ENCODE measurements at regions not wholly inside any gene's neighbourhood (a gene's known extent, or its start where the extent isn't known, plus 50 kb on each side); places are given as distances from the start of the nearest gene placed in this dataset.

DNA sequence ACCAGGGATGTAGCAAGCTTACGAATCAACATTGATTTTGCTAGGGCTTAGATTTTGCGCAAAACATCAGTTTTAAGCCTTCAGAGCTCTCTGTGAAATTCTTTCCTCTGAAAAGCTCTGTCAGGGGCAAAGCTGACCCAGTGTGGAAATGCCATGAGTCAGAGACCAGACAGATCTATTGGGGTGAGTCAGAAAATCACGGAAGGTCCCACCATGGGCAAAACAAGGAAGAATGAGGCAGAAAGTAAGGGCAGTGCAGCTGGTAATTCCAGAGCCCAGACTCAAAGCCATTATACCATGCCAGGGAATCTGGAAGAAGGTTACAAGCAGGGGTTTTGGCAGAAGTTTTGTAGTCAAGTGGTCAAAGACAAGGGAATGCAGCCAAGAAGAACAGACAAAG, 256.6 kb upstream of the CTAGE1 start:
- no peaks in the 10 kb centered on the region for H3K9me3 Mint-ChIP-seq
- H3K4me3 Mint-ChIP-seq = no peak overlapping the region
- ChIA-PET CTCF (no interaction called here), POLR2A (no interaction called here)
- DNase-seq (ENCODE audit: low spot score) = no peak
- TF ChIP-seq ZNF423 (CRISPR knock-in tag; IDR thresholded peaks at IDR 0.05) (no peak), SP1 (CRISPR knock-in tag; conservative IDR thresholded peaks at IDR 0.05) (no peak), ZNF138 (CRISPR knock-in tag; conservative IDR thresholded peaks at IDR 0.05) (no peak), MYBL2 (CRISPR knock-in tag; IDR thresholded peaks at IDR 0.05) (no peak), RORB (CRISPR knock-in tag; IDR thresholded peaks at IDR 0.05) (no peak)
- TF ChIP-seq, protein P1, sequence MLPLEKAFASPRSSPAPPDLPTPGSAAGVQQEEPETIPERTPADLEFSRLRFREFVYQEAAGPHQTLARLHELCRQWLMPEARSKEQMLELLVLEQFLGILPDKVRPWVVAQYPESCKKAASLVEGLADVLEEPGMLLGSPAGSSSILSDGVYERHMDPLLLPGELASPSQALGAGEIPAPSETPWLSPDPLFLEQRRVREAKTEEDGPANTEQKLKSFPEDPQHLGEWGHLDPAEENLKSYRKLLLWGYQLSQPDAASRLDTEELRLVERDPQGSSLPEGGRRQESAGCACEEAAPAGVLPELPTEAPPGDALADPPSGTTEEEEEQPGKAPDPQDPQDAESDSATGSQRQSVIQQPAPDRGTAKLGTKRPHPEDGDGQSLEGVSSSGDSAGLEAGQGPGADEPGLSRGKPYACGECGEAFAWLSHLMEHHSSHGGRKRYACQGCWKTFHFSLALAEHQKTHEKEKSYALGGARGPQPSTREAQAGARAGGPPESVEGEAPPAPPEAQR (CRISPR knock-in tag; IDR thresholded peaks at IDR 0.05) = no peak
- peaks cover 4% of the 10 kb centered on the region; the same call in 1 of the 2 replicates for H3K27me3 Mint-ChIP-seq (ENCODE audit: low read depth)
- no peak for ATAC-seq
- no peak overlapping the region for H3K27ac Mint-ChIP-seq
- no peaks in the 10 kb centered on the region for H3K36me3 Mint-ChIP-seq
- H3K4me1 Mint-ChIP-seq = no peaks in the 10 kb centered on the region

DNA sequence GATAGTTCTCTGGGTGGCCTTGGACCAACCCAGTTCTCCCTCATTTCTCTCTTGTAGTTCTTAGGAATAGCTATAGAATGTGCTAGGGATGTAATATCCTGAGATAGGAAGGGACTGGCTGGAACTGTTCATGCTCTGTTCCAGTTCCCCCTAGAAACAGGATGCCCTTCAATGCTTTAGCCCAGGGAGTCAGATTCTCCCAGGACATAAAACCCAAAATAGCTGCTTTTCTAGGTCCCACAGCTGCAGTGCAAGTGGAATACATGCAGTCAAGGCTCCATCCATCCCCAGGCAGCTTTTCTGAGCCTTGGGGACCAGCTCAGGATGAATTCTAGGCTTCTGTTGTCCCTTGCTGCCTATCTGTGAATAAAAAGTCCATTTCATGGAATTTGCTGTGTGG, 257.3 kb upstream of the CTAGE1 start:
- Mint-ChIP-seq H3K27ac (no peak overlapping the region), H3K36me3 (no peaks in the 10 kb centered on the region), H3K4me3 (no peak overlapping the region), H3K9me3 (no peaks in the 10 kb centered on the region), H3K4me1 (no peaks in the 10 kb centered on the region), H3K27me3 (ENCODE audit: low read depth) (peaks cover 4% of the 10 kb centered on the region; the same call in 1 of the 2 replicates)
- ATAC-seq (no peak), DNase-seq (ENCODE audit: low spot score) (no peak)
- ChIA-PET CTCF (no interaction called here), POLR2A (no interaction called here)
- TF ChIP-seq TCF7 (CRISPR knock-in tag; IDR thresholded peaks at IDR 0.05; ENCODE audit: low read depth) (no peak), GTF2I (CRISPR knock-in tag; conservative IDR thresholded peaks at IDR 0.05) (no peak), FOXJ3 (CRISPR knock-in tag; IDR thresholded peaks at IDR 0.05; ENCODE audit: borderline replicate concordance) (no peak), PRRX2 (CRISPR knock-in tag; IDR thresholded peaks at IDR 0.05) (no peak), NFATC4 (CRISPR knock-in tag; IDR thresholded peaks at IDR 0.05) (no peak), NFYB (CRISPR knock-in tag; conservative IDR thresholded peaks at IDR 0.05; ENCODE audit: low read depth) (no peak), GABPB1 (CRISPR knock-in tag; IDR thresholded peaks at IDR 0.05) (no peak), ELF4 (CRISPR knock-in tag; IDR thresholded peaks at IDR 0.05; ENCODE audit: low read depth) (no peak), SOX15 (CRISPR knock-in tag; IDR thresholded peaks at IDR 0.05) (no peak), CREB1 (CRISPR knock-in tag; IDR thresholded peaks at IDR 0.05) (no peak)
- TF ChIP-seq, protein P2, sequence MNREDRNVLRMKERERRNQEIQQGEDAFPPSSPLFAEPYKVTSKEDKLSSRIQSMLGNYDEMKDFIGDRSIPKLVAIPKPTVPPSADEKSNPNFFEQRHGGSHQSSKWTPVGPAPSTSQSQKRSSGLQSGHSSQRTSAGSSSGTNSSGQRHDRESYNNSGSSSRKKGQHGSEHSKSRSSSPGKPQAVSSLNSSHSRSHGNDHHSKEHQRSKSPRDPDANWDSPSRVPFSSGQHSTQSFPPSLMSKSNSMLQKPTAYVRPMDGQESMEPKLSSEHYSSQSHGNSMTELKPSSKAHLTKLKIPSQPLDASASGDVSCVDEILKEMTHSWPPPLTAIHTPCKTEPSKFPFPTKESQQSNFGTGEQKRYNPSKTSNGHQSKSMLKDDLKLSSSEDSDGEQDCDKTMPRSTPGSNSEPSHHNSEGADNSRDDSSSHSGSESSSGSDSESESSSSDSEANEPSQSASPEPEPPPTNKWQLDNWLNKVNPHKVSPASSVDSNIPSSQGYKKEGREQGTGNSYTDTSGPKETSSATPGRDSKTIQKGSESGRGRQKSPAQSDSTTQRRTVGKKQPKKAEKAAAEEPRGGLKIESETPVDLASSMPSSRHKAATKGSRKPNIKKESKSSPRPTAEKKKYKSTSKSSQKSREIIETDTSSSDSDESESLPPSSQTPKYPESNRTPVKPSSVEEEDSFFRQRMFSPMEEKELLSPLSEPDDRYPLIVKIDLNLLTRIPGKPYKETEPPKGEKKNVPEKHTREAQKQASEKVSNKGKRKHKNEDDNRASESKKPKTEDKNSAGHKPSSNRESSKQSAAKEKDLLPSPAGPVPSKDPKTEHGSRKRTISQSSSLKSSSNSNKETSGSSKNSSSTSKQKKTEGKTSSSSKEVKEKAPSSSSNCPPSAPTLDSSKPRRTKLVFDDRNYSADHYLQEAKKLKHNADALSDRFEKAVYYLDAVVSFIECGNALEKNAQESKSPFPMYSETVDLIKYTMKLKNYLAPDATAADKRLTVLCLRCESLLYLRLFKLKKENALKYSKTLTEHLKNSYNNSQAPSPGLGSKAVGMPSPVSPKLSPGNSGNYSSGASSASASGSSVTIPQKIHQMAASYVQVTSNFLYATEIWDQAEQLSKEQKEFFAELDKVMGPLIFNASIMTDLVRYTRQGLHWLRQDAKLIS (CRISPR knock-in tag; IDR thresholded peaks at IDR 0.05; ENCODE audit: borderline replicate concordance) = no peak
- TF ChIP-seq, protein P3, sequence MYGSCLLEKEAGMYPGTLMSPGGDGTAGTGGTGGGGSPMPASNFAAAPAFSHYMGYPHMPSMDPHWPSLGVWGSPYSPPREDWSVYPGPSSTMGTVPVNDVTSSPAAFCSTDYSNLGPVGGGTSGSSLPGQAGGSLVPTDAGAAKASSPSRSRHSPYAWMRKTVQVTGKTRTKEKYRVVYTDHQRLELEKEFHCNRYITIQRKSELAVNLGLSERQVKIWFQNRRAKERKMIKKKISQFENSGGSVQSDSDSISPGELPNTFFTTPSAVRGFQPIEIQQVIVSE (CRISPR knock-in tag; IDR thresholded peaks at IDR 0.05; ENCODE audit: borderline replicate concordance) = no peak
- TF ChIP-seq, protein P4, sequence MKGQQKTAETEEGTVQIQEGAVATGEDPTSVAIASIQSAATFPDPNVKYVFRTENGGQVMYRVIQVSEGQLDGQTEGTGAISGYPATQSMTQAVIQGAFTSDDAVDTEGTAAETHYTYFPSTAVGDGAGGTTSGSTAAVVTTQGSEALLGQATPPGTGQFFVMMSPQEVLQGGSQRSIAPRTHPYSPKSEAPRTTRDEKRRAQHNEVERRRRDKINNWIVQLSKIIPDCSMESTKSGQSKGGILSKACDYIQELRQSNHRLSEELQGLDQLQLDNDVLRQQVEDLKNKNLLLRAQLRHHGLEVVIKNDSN (CRISPR knock-in tag; IDR thresholded peaks at IDR 0.05) = no peak
- TF ChIP-seq, protein P5, sequence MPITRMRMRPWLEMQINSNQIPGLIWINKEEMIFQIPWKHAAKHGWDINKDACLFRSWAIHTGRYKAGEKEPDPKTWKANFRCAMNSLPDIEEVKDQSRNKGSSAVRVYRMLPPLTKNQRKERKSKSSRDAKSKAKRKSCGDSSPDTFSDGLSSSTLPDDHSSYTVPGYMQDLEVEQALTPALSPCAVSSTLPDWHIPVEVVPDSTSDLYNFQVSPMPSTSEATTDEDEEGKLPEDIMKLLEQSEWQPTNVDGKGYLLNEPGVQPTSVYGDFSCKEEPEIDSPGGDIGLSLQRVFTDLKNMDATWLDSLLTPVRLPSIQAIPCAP (CRISPR knock-in tag; IDR thresholded peaks at IDR 0.05) = no peak
- TF ChIP-seq, protein P6, sequence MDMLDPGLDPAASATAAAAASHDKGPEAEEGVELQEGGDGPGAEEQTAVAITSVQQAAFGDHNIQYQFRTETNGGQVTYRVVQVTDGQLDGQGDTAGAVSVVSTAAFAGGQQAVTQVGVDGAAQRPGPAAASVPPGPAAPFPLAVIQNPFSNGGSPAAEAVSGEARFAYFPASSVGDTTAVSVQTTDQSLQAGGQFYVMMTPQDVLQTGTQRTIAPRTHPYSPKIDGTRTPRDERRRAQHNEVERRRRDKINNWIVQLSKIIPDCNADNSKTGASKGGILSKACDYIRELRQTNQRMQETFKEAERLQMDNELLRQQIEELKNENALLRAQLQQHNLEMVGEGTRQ (CRISPR knock-in tag; IDR thresholded peaks at IDR 0.05) = no peak
- TF ChIP-seq, protein P7, sequence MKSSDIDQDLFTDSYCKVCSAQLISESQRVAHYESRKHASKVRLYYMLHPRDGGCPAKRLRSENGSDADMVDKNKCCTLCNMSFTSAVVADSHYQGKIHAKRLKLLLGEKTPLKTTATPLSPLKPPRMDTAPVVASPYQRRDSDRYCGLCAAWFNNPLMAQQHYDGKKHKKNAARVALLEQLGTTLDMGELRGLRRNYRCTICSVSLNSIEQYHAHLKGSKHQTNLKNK (CRISPR knock-in tag; IDR thresholded peaks at IDR 0.05) = no peak
- TF ChIP-seq, protein P8, sequence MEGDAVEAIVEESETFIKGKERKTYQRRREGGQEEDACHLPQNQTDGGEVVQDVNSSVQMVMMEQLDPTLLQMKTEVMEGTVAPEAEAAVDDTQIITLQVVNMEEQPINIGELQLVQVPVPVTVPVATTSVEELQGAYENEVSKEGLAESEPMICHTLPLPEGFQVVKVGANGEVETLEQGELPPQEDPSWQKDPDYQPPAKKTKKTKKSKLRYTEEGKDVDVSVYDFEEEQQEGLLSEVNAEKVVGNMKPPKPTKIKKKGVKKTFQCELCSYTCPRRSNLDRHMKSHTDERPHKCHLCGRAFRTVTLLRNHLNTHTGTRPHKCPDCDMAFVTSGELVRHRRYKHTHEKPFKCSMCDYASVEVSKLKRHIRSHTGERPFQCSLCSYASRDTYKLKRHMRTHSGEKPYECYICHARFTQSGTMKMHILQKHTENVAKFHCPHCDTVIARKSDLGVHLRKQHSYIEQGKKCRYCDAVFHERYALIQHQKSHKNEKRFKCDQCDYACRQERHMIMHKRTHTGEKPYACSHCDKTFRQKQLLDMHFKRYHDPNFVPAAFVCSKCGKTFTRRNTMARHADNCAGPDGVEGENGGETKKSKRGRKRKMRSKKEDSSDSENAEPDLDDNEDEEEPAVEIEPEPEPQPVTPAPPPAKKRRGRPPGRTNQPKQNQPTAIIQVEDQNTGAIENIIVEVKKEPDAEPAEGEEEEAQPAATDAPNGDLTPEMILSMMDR (IDR thresholded peaks at IDR 0.05) = no peak
- TF ChIP-seq, protein P9, sequence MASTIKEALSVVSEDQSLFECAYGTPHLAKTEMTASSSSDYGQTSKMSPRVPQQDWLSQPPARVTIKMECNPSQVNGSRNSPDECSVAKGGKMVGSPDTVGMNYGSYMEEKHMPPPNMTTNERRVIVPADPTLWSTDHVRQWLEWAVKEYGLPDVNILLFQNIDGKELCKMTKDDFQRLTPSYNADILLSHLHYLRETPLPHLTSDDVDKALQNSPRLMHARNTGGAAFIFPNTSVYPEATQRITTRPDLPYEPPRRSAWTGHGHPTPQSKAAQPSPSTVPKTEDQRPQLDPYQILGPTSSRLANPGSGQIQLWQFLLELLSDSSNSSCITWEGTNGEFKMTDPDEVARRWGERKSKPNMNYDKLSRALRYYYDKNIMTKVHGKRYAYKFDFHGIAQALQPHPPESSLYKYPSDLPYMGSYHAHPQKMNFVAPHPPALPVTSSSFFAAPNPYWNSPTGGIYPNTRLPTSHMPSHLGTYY (CRISPR knock-in tag; IDR thresholded peaks at IDR 0.05) = no peak
- TF ChIP-seq, protein P10, sequence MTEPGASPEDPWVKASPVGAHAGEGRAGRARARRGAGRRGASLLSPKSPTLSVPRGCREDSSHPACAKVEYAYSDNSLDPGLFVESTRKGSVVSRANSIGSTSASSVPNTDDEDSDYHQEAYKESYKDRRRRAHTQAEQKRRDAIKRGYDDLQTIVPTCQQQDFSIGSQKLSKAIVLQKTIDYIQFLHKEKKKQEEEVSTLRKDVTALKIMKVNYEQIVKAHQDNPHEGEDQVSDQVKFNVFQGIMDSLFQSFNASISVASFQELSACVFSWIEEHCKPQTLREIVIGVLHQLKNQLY (CRISPR knock-in tag; IDR thresholded peaks at IDR 0.05) = no peak

Measured in WTC11 (cell line).